Right lobe of liver (tissue), 4 donors: ENCODE measurements at regions not wholly inside any gene's neighbourhood (a gene's known extent, or its start where the extent isn't known, plus 50 kb on each side); places are given as distances from the start of the nearest gene placed in this dataset.

Experiments
- POLR2A ChIP-seq: fragments of 450-650 bp; IDR thresholded peaks from one replicate; pipeline ENCODE4 v1.6.1; 2017; ENCODE audit warnings: antibody characterized with exemption, mild to moderate bottlenecking
- TF ChIP-seq, protein P1 (sequence below), 4 donors: fragments of 200-600 bp in 3 of 4; fragments of 450-650 bp in 1 of 4; IDR thresholded peaks; one replicate each; pipeline versions ENCODE4 v1.5.1 to v1.8.0; 2016 to 2022; ENCODE audit warnings: antibody characterized with exemption in 4 of 4, mild to moderate bottlenecking in 2 of 4
- donor health status: DM: no; HTN: no; CAD: no.
- donor health status: DM: no; HTN: no; CAD: no.
- donor health status: DM: no; HTN: yes; CAD: no.

DNA sequence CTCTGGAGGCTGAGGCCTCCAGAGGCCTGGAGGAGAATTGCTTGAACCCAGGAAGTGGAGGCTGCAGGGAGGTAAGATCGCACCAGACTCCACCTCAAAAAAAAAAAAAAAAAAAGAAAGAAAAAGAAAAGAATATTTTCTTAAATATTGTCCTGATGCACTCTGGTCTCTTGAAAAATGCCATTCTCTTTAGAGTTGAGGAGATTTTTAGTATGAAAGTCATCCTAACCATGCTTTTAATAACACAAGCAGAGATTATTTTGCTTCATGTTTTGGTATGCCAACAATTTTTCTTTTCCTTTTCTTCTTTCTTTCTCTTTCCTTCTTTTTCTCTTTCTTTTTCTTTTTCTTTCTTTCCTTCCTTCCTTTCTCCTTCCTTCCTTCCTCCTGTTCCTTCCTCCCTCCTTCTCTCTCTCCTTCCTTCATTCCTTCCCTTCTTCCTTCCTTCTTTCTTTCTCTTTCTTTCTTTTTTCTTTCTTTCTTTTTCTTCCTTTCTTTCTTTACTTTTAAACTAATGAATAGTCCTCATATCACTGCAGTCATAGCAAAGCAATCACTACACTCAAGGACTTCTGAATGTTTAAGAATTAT, 116.9 kb upstream of the CCNH start:
- TF ChIP-seq, protein P1, sequence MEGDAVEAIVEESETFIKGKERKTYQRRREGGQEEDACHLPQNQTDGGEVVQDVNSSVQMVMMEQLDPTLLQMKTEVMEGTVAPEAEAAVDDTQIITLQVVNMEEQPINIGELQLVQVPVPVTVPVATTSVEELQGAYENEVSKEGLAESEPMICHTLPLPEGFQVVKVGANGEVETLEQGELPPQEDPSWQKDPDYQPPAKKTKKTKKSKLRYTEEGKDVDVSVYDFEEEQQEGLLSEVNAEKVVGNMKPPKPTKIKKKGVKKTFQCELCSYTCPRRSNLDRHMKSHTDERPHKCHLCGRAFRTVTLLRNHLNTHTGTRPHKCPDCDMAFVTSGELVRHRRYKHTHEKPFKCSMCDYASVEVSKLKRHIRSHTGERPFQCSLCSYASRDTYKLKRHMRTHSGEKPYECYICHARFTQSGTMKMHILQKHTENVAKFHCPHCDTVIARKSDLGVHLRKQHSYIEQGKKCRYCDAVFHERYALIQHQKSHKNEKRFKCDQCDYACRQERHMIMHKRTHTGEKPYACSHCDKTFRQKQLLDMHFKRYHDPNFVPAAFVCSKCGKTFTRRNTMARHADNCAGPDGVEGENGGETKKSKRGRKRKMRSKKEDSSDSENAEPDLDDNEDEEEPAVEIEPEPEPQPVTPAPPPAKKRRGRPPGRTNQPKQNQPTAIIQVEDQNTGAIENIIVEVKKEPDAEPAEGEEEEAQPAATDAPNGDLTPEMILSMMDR (IDR thresholded peaks at IDR 0.05) = no peak
- TF ChIP-seq POLR2A = no peak
